ENCODE measurements at regions not wholly inside any gene's neighbourhood (a gene's known extent, or its start where the extent isn't known, plus 50 kb on each side); places are given as distances from the start of the nearest gene placed in this dataset.

- H3K4me3 ChIP-seq (ENCODE audit: low read depth, low read length) = no peak overlapping the region
- no peak for DNase-seq (ENCODE audit: low read depth, low spot score)
- TF ChIP-seq CTCF (IDR thresholded peaks at IDR 0.05; ENCODE audit: low read depth, low read length) = no peak
- in situ Hi-C loops (cut with HindIII; ENCODE audit: low sequenced_read_pairs) = no loop called here
Measured at GRCh38 chr6:94050515-94050914, 631.2 kb upstream of the EPHA7 start.

- no peak overlapping the region for H3K4me3 ChIP-seq (ENCODE audit: low read depth, low read length)
- DNase-seq (ENCODE audit: low read depth, low spot score) = peak; percentile 52
- in situ Hi-C loops (cut with HindIII; ENCODE audit: low sequenced_read_pairs) = no loop called here
- TF ChIP-seq CTCF (IDR thresholded peaks at IDR 0.05; ENCODE audit: low read depth, low read length) = no peak
Measured at GRCh38 chr6:94049001-94049400, 629.6 kb upstream of the EPHA7 start.

GRCh38 chr6:94045099-94045829 is 625.9 kb upstream of the EPHA7 start:
- in situ Hi-C loops (cut with HindIII; ENCODE audit: low sequenced_read_pairs) = no loop called here
- TF ChIP-seq CTCF (IDR thresholded peaks at IDR 0.05; ENCODE audit: low read depth, low read length) = no peak
- no peak for DNase-seq (ENCODE audit: low read depth, low spot score)
- H3K4me3 ChIP-seq (ENCODE audit: low read depth, low read length) = no peak overlapping the region

GRCh38 chr6:94041945-94042709 is 622.8 kb upstream of the EPHA7 start:
- in situ Hi-C loops (cut with HindIII; ENCODE audit: low sequenced_read_pairs) = no loop called here
- DNase-seq (ENCODE audit: low read depth, low spot score) = no peak
- no peak overlapping the region for H3K4me3 ChIP-seq (ENCODE audit: low read depth, low read length)
- TF ChIP-seq CTCF (IDR thresholded peaks at IDR 0.05; ENCODE audit: low read depth, low read length) = no peak

- TF ChIP-seq CTCF (IDR thresholded peaks at IDR 0.05; ENCODE audit: low read depth, low read length) = no peak
- in situ Hi-C loops (cut with HindIII; ENCODE audit: low sequenced_read_pairs) = no loop called here
- no peak overlapping the region for H3K4me3 ChIP-seq (ENCODE audit: low read depth, low read length)
- no peak for DNase-seq (ENCODE audit: low read depth, low spot score)
Measured at GRCh38 chr6:94036024-94036423, 616.7 kb upstream of the EPHA7 start.

GRCh38 chr6:94027374-94027773 is 608.0 kb upstream of the EPHA7 start:
- TF ChIP-seq CTCF (IDR thresholded peaks at IDR 0.05; ENCODE audit: low read depth, low read length) = no peak
- in situ Hi-C loops (cut with HindIII; ENCODE audit: low sequenced_read_pairs) = no loop called here
- DNase-seq (ENCODE audit: low read depth, low spot score) = no peak
- H3K4me3 ChIP-seq (ENCODE audit: low read depth, low read length) = no peak overlapping the region

Measured in astrocyte of the spinal cord (primary cell).